GM23338 (cell line): ENCODE measurements at regions not wholly inside any gene's neighbourhood (a gene's known extent, or its start where the extent isn't known, plus 50 kb on each side); places are given as distances from the start of the nearest gene placed in this dataset.

ENCODE experiments used
- ATAC-seq: fragments of 200-7000 bp; cut with Tn5 transposase; 3 replicates; pipeline ENCODE4 v1.9.1; 2020
- DNase-seq: peaks from one replicate; pipeline ENCODE4 v3.0.0-alpha.2; 2015; ENCODE audit warnings: low spot score
- H2AFZ ChIP-seq: fragments of 200-600 bp; sonication (generic); 2 replicates; pipeline ENCODE4 v1.8.0; 2016; ENCODE audit warnings: antibody characterized with exemption, mild to moderate bottlenecking, moderate library complexity
- H3F3A ChIP-seq: fragments of 200-600 bp; sonication (generic); replicated peaks from 2 replicates; pipeline ENCODE4 v1.8.0; 2017; ENCODE audit warnings: antibody characterized with exemption, mixed run types, low read depth
- H3K27ac ChIP-seq: fragments of 200-600 bp; sonication (generic); 2 replicates; pipeline ENCODE4 v1.6.1; 2016; ENCODE audit warnings: low read depth
- H3K27me3 ChIP-seq: fragments of 200-600 bp; sonication (generic); 2 replicates; pipeline ENCODE4 v1.8.0; 2016; ENCODE audit warnings: mild to moderate bottlenecking, mixed run types, moderate library complexity; ENCODE audit not compliant: insufficient read depth
- H3K36me3 ChIP-seq: fragments of 200-600 bp; sonication (generic); 2 replicates; pipeline ENCODE4 v1.8.0; 2016; ENCODE audit warnings: mild to moderate bottlenecking; ENCODE audit not compliant: insufficient read depth
- H3K4me1 ChIP-seq: fragments of 200-600 bp; sonication (generic); 2 replicates; pipeline ENCODE4 v1.8.0; 2016; ENCODE audit warnings: mild to moderate bottlenecking, moderate library complexity; ENCODE audit not compliant: insufficient read depth
- H3K4me2 ChIP-seq: fragments of 200-600 bp; sonication (generic); 2 replicates; pipeline ENCODE4 v1.7.1; 2017; ENCODE audit warnings: mixed run types
- H3K4me3 ChIP-seq: fragments of 200-600 bp; sonication (generic); 2 replicates; pipeline ENCODE4 v1.6.1; 2016; ENCODE audit warnings: mixed run types
- H3K79me2 ChIP-seq: fragments of 200-600 bp; sonication (generic); replicated peaks from 2 replicates; pipeline ENCODE4 v1.8.0; 2017; ENCODE audit warnings: mild to moderate bottlenecking; ENCODE audit not compliant: insufficient read depth
- H3K9me2 ChIP-seq: fragments of 200-600 bp; sonication (generic); 2 replicates; pipeline ENCODE4 v1.8.0; 2017; ENCODE audit not compliant: insufficient read depth
- H4K20me1 ChIP-seq: fragments of 200-600 bp; sonication (generic); replicated peaks from 2 replicates; pipeline ENCODE4 v1.8.0; 2017; ENCODE audit warnings: mild to moderate bottlenecking; ENCODE audit not compliant: insufficient read depth
- H3K27ac Mint-ChIP-seq: 2 replicates; pipeline ENCODE4 v1.8.0; 2020; ENCODE audit warnings: inconsistent platforms, mild to moderate bottlenecking, moderate library complexity, mixed read lengths
- H3K27me3 Mint-ChIP-seq: 3 replicates; pipeline ENCODE4 v1.8.0; 2022; ENCODE audit warnings: low read depth, mild to moderate bottlenecking, moderate library complexity, mixed read lengths, inconsistent platforms; ENCODE audit not compliant: insufficient read depth, poor library complexity
- H3K36me3 Mint-ChIP-seq: 3 replicates; pipeline ENCODE4 v1.8.0; 2021; ENCODE audit warnings: low read depth, mild to moderate bottlenecking, inconsistent platforms, moderate library complexity, mixed read lengths
- H3K4me1 Mint-ChIP-seq: 3 replicates; pipeline ENCODE4 v1.8.0; 2020; ENCODE audit warnings: mild to moderate bottlenecking, inconsistent platforms, mixed read lengths
- H3K4me3 Mint-ChIP-seq: 3 replicates; pipeline ENCODE4 v1.8.0; 2021; ENCODE audit warnings: moderate library complexity, mild to moderate bottlenecking, inconsistent platforms, mixed read lengths
- H3K9me3 Mint-ChIP-seq: 3 replicates; pipeline ENCODE4 v1.8.0; 2020; ENCODE audit warnings: moderate library complexity, mild to moderate bottlenecking, inconsistent platforms, mixed read lengths
- CREB1 ChIP-seq: fragments of 250-450 bp; sonication (Bioruptor Pico); IDR thresholded peaks from 2 replicates; pipeline ENCODE4 v1.5.0; 2020; ENCODE audit warnings: low read depth, mild to moderate bottlenecking, moderate library complexity
- CTCF ChIP-seq, 2 experiments: fragments of 200-600 bp in 1 of 2; sonication (generic) in 1 of 2; conservative IDR thresholded peaks; 2 replicates each; pipeline versions ENCODE4 v1.5.1 to v1.6.1; 2016 to 2017; ENCODE audit warnings: antibody characterized with exemption in 2 of 2, low read depth in 2 of 2, mild to moderate bottlenecking in 2 of 2, moderate library complexity in 1 of 2
- ETS1 ChIP-seq: IDR thresholded peaks from 2 replicates; pipeline ENCODE4 v1.6.1; 2016; ENCODE audit warnings: antibody characterized with exemption
- EZH2 ChIP-seq: fragments of 200-600 bp; sonication (generic); IDR thresholded peaks from one replicate; pipeline ENCODE4 v1.8.0; 2017; ENCODE audit warnings: antibody characterized with exemption, mild to moderate bottlenecking, low read depth; ENCODE audit not compliant: unreplicated experiment
- EZH2phosphoT487 ChIP-seq: fragments of 200-600 bp; sonication (generic); IDR thresholded peaks from one replicate; pipeline ENCODE4 v1.8.1; 2018; ENCODE audit warnings: antibody characterized with exemption; ENCODE audit not compliant: unreplicated experiment
- JUNB ChIP-seq: IDR thresholded peaks from one replicate; pipeline ENCODE4 v1.6.1; 2016; ENCODE audit warnings: antibody characterized with exemption; ENCODE audit not compliant: unreplicated experiment
- NANOG ChIP-seq: IDR thresholded peaks from 2 replicates; pipeline ENCODE4 v1.6.1; 2016; ENCODE audit warnings: antibody characterized with exemption, borderline replicate concordance
- POLR2AphosphoS5 ChIP-seq: IDR thresholded peaks from 2 replicates; pipeline ENCODE4 v1.6.1; 2016; ENCODE audit warnings: antibody characterized with exemption, low read depth
- REST ChIP-seq: IDR thresholded peaks from one replicate; pipeline ENCODE4 v1.6.1; 2018; ENCODE audit warnings: antibody characterized with exemption; ENCODE audit not compliant: unreplicated experiment
- STAT1 ChIP-seq: IDR thresholded peaks from one replicate; pipeline ENCODE4 v1.6.1; 2016; ENCODE audit warnings: antibody characterized with exemption; ENCODE audit not compliant: unreplicated experiment
- ZNF114 ChIP-seq: fragments of 250-450 bp; sonication (Bioruptor Pico); IDR thresholded peaks from 2 replicates; pipeline ENCODE4 v1.5.0; 2020; ENCODE audit warnings: mild to moderate bottlenecking, moderate library complexity
- ZNF331 ChIP-seq: fragments of 250-450 bp; sonication (Bioruptor Pico); IDR thresholded peaks from 2 replicates; pipeline ENCODE4 v1.5.0; 2020; ENCODE audit warnings: low read depth, mild to moderate bottlenecking, moderate library complexity
- ZNF462 ChIP-seq: fragments of 250-450 bp; sonication (Bioruptor Pico); IDR thresholded peaks from 2 replicates; pipeline ENCODE4 v1.5.0; 2020; ENCODE audit warnings: mild to moderate bottlenecking, moderate library complexity

GRCh38 chr2:47234456-47234855 lies 58.1 kb upstream of the CALM2 start:
- Histone ChIP-seq H3K27me3 (no peaks in the 10 kb centered on the region), H3K36me3 (no peaks in the 10 kb centered on the region), H3K79me2 (no peaks in the 10 kb centered on the region), H3K4me1 (peaks cover 25% of the 10 kb centered on the region), H3K9me2 (peaks cover 10% of the 10 kb centered on the region; the same call in 1 of the 2 replicates), H3K27ac (no peak overlapping the region), H4K20me1 (no peaks in the 10 kb centered on the region), H2AFZ (no peak overlapping the region), H3K4me2 (no peak overlapping the region), H3K4me3 (no peak overlapping the region), H3F3A (peaks cover 9% of the 10 kb centered on the region; the same call in 1 of the 2 replicates)
- TF ChIP-seq ZNF331 (no peak), CREB1 (CRISPR knock-in tag) (no peak), REST (no peak), JUNB (no peak), NANOG (no peak), EZH2phosphoT487 (no peak), ETS1 (no peak), ZNF462 (CRISPR knock-in tag) (no peak), ZNF114 (CRISPR knock-in tag) (no peak), POLR2AphosphoS5 (no peak), EZH2 (no peak), STAT1 (no peak), CTCF (conservative IDR thresholded peaks at IDR 0.05; ENCODE audit: low read depth in 2 of 2) (no peak)
- Mint-ChIP-seq H3K27ac (no peak overlapping the region), H3K9me3 (no peaks in the 10 kb centered on the region), H3K4me1 (peaks cover 40% of the 10 kb centered on the region), H3K27me3 (peaks cover 18% of the 10 kb centered on the region), H3K36me3 (no peaks in the 10 kb centered on the region; the same call in 2 of the 3 replicates), H3K4me3 (no peak overlapping the region)
- DNase-seq (no peak), ATAC-seq (no peak)
